ENCODE measurements at regions not wholly inside any gene's neighbourhood (a gene's known extent, or its start where the extent isn't known, plus 50 kb on each side); places are given as distances from the start of the nearest gene placed in this dataset.
"Not testable (repeated sequence)": the region's sequence is repeated elsewhere in the genome, so short reads cannot be mapped to it uniquely, and the experiment has no call there.

DNA sequence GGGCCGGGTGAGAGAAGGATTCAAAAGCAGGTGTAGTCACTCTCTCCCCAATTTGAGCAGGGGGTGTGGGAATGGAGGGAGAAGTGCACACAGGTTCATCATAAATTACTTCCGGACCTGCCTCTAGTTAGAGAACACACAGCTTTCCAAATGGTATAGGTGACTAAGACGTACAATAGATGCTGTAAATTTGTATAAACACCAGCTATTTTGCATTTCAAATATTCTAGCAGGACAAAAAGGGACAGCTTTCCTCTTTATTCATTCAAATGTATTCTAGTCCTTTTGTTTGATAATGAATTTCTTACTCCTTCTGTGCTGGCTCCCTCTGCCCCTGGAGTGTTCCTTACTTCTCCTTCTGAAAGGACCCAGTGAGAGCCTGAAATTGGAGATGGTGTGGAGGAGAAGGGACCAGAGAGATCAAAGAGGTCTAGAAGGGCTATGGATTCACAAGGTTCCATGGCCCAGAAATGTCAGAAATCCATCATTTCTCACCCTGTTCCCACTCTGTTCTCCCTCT lies 53.2 kb upstream of the SH3BP4 start:
- in situ Hi-C loops (cut with MboI; ENCODE audit: low sequenced_read_pairs) = no loop called here

- in situ Hi-C loops (cut with MboI; ENCODE audit: low sequenced_read_pairs) = not testable (repeated sequence)
Observed at GRCh38 chr2:234888442-234888841, 63.4 kb upstream of the SH3BP4 start.

GRCh38 chr2:234887195-234887594 lies 64.6 kb upstream of the SH3BP4 start:
- in situ Hi-C loops (cut with MboI; ENCODE audit: low sequenced_read_pairs) = no loop called here

- in situ Hi-C loops (cut with MboI; ENCODE audit: low sequenced_read_pairs) = no loop called here
Observed at GRCh38 chr2:234885886-234886285, 65.9 kb upstream of the SH3BP4 start.

DNA sequence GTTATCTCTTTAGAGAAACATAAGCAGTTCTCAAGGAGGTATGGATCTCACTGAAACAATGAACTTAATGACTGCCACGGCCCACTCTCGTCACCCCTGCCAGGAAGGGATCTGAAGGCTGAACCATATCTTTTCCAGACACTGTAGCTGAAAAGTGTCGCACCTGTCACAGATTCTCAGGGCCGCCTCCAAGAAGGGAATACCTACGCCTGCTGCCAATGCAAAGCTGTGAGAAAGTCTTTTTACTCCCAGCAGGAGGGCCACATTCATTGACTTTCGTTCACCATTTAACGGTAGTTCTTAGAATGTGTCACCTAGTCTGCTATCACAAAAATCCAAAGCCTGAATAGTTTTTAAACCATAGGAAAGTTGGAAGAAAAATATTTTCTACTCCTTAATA lies 66.7 kb upstream of the SH3BP4 start:
- in situ Hi-C loops (cut with MboI; ENCODE audit: low sequenced_read_pairs) = no loop called here

- in situ Hi-C loops (cut with MboI; ENCODE audit: low sequenced_read_pairs) = no loop called here
Observed at GRCh38 chr2:234884591-234884990, 67.2 kb upstream of the SH3BP4 start.

DNA sequence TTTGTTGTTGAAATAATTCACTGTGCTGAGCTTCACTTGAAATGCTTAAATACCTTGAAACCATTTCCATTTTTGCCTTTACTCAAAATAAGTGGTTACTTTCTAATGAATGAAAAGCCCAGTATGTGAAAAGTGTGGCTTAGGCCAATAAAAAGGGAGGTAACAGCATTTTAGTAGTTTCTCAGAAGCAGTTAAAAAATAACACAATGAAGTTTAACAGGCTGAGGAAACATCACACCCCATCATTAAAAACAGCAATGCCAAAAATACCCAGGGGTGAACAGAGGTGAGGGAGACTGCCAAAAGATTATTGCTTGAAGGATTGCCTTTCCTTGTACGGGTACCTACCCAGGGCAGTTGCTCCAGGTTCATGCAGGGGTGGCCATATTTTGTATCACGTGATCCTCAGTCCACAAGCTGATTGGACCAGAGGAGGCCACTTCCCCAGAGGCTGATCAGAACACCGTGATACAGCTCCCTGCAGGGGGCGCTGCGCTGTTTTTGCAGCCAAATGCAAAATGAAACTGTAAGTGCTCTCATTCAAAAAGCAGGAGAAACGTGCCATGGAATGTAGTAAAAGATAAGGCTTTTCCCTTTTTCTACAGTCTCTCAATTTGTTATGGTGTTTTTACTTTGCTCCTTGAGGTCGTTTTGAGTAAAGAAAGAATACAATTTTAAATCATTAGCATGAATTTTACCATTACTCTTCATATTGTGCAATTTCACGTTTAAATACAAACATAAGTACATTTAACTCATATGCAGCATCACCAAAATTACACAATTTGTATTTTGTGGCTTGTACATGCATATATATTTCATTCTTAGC lies 70.2 kb upstream of the SH3BP4 start:
- in situ Hi-C loops (cut with MboI; ENCODE audit: low sequenced_read_pairs) = no loop called here

DNA sequence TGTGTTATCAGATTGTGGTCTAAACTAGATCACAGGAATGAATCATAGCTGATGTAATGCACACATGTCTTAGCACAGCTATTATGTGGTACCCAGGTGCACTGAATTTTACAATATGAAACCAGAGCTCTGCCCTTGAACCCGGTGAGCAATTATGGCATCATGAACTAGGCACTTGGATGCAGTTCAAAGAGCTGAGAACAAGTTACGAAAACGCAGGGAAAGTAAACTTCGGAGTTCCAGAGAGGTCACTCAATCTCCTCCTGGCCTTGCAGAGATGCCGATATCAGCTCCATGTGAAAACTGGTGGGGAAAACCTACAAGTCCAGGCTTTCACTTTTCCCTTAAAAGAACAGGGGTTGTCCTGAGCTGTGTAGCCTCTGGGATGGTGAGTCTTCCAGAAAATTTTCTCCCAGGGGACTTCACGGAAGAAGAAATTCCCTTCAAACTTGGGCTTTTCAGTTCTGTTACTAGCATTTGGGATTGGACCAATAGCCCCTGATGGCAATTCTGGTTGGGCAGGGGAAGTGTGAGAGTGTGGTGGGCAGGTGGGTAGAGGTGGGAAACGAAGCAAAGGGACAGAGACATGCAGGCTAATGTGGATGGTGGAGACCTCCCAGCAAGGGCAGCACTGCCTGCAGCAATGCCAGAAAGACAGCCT lies 71.1 kb upstream of the SH3BP4 start:
- in situ Hi-C loops (cut with MboI; ENCODE audit: low sequenced_read_pairs) = no loop called here

DNA sequence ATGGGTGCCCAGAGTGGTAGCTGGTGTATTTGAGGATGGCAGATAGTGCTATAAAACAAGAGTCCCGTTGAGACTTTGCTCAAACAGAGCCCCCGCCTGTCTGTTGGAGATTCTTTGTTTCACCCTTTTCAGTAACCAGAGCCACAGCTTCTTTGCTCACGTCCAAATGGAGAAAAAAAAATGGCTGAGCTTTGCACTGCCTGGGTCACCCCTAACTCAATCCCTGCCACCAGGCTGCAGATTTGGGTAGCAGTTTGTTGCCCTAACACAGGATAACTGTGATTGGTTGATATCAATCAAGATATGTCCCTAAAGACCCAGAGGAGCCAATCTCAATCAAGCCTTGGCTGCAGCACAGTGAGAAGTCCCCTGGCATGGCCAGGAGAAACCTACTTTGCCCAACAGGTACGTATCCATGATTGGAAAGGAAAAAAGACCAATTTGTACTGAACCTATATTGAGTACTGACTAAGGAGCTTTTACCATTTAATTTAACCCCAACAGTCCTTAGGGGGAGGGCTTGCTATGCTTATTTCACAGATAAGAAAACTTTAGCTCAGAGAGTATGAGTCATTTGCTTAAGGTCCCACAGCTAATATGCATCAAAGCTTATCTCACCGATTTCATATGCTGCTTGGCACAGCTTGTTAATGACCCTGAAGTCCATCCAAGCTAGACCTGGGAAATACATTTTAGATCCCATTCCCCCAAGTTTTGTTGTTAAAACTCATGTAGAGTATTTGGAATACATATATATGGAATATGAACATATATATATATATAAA lies 72.0 kb upstream of the SH3BP4 start:
- in situ Hi-C loops (cut with MboI; ENCODE audit: low sequenced_read_pairs) = no loop called here

GRCh38 chr2:234876621-234877020 lies 75.2 kb upstream of the SH3BP4 start:
- in situ Hi-C loops (cut with MboI; ENCODE audit: low sequenced_read_pairs) = not testable (repeated sequence)

GRCh38 chr2:234874347-234875046 lies 77.3 kb upstream of the SH3BP4 start:
- in situ Hi-C loops (cut with MboI; ENCODE audit: low sequenced_read_pairs) = no loop called here

GRCh38 chr2:234873828-234874173 lies 78.0 kb upstream of the SH3BP4 start:
- in situ Hi-C loops (cut with MboI; ENCODE audit: low sequenced_read_pairs) = no loop called here

GRCh38 chr2:234873103-234873827 lies 78.6 kb upstream of the SH3BP4 start:
- in situ Hi-C loops (cut with MboI; ENCODE audit: low sequenced_read_pairs) = no loop called here

DNA sequence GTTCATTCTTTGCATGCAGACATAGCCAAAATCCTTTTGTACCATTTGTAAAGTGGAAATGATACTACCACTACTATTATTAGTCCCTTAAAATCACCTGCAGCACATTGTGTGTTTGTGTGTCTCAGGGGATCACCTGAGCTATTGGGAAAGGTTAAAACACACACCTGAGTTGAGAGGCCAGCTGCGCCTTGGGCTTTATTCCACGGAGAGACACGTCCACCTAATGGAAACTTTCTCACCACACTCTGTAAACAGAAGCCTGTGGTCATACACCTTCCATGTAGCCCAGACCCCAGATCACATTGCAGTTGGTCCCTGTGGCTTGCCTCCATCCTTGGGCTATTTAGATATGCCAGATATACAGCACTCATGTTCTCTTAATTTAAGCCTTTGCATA lies 81.8 kb upstream of the SH3BP4 start:
- in situ Hi-C loops (cut with MboI; ENCODE audit: low sequenced_read_pairs) = no loop called here

DNA sequence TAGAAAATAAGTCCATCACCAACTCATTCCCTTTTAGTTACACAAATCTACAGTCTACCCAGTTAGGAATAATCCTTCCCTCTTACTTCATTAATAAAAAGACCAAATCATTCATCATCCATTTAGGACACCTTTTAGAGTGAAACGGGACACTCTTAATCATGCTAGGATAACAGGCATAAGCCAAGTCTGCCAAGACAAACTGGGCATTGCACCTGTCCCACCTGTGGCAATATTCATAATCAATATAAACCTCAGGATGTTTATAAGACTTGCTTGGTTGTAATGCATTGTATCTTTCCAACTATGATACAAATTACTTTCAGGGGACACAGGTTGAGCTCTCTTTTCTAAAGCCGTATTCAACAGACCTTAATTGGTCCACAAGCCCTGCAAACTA lies 82.7 kb upstream of the SH3BP4 start:
- in situ Hi-C loops (cut with MboI; ENCODE audit: low sequenced_read_pairs) = no loop called here

DNA sequence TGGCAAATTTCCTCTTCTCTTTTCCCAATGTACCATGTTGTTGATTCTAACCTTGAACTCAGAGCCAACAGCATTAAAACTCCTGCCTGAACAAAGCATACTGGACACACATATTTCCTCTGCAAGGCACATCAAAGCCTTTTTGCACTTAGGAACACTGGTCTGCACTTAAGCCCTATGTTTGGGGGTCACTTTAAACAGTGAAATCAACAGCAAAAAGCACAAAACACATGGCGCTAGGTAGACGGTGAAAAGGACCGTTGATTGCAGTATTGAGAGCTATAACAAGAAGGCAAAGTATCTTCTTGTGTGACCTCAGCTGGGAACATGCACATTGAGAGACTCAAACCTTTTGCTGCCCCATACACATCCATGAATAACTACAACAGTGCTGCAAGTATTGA lies 83.9 kb upstream of the SH3BP4 start:
- in situ Hi-C loops (cut with MboI; ENCODE audit: low sequenced_read_pairs) = no loop called here

DNA sequence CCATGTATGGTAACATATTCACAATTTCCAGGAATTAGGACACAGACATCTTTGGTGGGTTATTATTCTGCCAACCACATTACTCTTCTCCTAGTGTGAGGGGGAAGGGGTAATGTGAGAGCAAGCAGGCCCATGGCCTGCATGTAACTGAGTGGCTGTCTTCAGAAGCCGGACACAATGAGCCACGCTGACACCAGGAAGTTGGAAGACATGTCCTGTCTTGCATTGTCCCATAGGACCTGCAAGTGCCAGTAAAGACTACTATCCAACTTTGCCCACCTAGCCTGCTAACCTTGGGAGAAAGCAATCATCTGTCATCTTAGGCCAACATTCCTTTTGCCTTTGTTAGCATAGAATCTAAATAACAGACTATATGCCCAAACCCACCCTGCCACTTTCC lies 86.2 kb upstream of the SH3BP4 start:
- in situ Hi-C loops (cut with MboI; ENCODE audit: low sequenced_read_pairs) = no loop called here

- in situ Hi-C loops (cut with MboI; ENCODE audit: low sequenced_read_pairs) = no loop called here
Observed at GRCh38 chr2:234865040-234865439, 86.8 kb upstream of the SH3BP4 start.

DNA sequence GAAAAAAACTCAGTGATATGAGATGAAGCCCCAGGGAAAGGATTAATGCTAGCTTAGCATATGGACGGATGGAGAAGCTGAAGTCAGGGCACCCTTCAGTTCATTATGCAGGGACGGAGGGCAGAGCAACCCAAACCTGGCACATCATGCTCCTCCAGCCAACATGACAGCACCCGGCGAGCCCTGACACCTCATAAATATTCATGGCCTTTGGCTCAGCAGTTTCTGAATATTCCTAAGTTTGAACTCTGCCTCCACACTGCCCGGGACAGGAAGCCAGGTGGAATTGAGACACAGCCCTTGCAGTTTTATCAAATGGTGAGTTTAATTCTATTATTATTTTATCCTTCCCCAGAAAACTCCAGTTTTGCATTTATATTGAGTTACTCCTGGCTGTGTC lies 87.3 kb upstream of the SH3BP4 start:
- in situ Hi-C loops (cut with MboI; ENCODE audit: low sequenced_read_pairs) = no loop called here

All from HL-60/S4 treated with retinoic acid at 250 ng/mL for 4 days and 3 days (cell line).